Stimulated activated CD8-positive, alpha-beta memory T cell treated with anti-CD3 and anti-CD28 coated beads, Interleukin-2, amount 100 ng/mL, for 1 hour (primary cell): ENCODE measurements at regions not wholly inside any gene's neighbourhood (a gene's known extent, or its start where the extent isn't known, plus 50 kb on each side); places are given as distances from the start of the nearest gene placed in this dataset.
"Not testable (repeated sequence)": the region's sequence is repeated elsewhere in the genome, so short reads cannot be mapped to it uniquely, and the experiment has no call there.

ENCODE experiments used
- DNase-seq, 2 donors: peaks; one replicate each; pipeline ENCODE4 v3.0.0-alpha.2; 2020; ENCODE audit warnings: low read depth in 2 of 2

DNA sequence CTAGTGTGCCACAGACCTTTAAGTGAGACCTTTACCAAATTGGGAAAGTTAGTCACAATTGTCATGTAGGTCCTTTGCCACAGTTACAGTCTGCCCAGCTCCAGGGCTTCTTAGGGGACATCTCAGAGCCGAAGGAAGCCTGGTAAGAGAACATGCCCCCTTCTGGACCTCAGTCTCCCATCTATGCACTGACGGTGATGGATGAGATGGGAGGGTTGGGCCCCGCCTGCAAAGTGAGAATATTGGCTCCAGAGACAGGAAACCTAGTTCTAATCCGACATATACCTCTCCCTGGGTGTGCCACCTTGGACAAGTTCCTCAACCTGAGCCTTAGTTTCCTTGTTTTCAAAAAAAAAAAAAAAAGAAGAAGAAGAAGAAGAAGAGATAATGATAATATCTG, 85.1 kb upstream of the NAV2 start:
- DNase-seq, result no peak

DNA sequence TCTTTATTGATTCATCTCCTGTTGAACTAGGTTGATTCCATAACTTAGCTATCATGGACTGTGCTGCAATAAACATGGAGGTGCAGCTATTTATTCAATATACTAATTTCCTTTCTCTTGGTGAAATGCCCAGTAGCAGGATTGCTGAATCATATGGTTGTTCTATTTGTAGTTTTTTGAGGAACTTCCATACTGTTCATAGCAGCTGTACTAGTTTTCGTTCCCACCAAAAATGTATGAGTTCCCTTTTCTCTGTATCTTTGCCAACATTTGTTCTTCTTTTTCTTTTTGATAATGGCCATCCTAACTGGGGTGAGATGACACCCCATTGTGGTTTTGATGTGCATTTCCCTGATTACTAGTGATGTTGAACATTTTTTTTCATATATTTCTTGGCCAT, 87.2 kb upstream of the NAV2 start:
- no peak for DNase-seq

DNA sequence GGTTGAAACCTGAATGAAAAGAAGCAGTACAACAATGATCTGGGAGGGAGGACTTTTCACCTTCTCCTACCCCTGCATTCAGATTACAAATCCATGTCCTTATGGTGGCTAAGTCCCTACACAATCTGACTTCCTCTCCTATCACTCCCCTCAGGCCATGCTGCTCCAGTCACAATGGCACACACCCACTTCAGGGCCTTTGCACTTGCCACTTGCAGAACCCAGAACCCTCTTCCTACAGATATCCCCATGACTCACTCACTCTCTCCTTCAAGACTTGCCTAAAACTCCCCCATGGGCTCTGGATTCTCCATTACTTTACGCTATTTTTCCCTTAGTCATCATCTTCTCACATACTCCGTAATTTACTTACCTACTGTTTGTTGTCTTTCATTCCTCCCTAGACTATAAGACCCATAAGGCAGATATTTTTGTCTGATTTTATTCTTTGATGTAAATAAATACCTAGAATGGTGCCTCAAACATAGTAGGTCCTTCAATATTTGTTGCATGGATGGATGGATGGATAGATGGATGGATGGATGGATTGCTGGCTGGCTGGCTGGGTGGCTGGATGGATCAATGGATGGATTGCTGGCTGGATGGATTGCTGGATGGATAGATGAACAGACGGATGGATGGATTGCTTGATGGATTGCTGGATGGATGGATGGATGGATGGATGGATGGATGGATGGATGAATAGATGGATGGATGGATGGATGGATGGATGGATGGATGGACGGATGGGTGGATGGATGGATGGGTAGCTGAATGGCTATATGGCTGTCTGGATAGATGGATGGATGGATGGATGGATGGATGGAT, 94.7 kb upstream of the NAV2 start:
- DNase-seq, result no peak

DNA sequence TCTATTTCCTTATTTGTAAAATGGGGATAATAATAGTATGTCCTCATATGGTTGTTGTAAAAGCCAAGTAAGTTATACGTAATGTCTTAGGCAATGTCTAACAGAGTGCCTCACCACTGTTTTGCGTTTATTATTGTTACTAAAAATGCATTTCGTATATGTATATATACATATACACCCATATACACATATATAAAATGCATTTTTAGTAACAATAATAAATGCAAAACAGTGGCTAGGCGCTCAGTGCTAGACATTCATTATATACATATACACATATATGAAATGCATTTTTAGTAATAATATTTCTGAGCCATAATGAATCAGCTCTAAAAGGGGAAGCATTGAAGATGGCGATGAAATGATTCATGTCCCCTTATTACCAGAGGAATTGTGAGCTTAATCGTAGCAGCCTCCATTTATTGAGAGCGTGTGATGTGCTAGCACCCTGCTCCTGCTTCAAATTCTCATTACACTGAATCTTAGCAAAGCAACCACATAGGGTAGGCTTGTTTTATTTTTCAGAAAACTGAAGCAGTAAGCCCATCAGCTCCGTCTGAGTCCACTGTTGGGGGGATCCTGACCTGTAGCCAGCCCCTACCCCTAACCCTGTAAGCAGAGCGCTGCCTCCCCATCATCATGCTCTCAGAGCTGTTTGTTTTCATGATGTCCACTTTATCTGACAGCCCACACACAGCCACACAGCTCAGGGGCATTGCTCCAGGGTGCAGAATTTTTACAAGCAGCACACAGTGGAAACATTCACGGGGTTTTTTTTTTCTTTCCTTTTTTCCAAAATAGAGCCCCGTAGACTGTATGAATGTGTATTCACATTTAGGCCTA, 97.1 kb upstream of the NAV2 start:
- DNase-seq, result no peak

DNA sequence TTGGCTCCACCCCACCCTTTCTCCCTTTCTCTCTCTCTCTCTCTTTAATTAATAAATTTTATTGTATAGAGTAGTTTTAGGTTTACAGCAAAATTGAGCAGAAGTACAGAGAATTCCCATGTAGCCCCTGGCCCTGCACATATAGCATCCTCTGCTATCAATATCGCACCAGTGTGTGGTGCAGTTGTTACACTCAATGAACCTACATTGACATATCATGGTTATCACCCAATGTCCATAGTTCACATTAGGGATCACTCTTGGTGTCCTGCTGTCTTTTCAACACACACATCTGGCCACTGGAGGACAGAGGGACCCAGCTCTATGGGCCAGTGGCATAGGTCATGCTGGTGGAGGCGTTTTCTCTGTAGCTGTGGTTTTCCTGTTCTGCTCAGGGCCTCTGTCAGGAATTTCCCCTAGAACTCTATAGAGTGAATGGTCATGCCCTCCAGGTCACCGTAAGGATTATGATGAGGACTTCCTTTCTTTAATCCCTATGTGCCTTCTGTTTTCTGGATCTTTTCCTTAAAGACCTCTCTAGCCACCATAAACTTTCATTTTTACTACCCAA, 98.2 kb upstream of the NAV2 start:
- no peak for DNase-seq

DNA sequence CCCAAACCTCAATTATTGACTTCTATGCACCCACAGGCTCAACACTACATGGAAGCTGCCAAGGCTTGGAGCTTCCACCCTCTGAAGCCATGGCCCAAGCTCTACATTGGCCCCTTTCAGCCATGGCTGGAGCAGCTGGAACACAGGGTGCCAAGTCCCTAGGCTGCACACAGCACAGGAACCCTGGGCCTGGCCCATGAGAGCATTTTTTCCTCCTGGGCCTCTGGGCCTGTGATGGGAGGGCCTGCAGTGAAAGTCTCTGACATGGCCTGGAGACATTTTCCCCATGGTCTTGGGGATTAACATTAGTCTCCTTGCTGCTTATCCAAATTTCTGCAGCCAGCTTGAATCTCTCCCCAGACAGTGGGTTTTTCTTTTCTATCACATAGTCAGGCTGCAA, 100.6 kb upstream of the NAV2 start:
- not testable (repeated sequence) for DNase-seq

DNA sequence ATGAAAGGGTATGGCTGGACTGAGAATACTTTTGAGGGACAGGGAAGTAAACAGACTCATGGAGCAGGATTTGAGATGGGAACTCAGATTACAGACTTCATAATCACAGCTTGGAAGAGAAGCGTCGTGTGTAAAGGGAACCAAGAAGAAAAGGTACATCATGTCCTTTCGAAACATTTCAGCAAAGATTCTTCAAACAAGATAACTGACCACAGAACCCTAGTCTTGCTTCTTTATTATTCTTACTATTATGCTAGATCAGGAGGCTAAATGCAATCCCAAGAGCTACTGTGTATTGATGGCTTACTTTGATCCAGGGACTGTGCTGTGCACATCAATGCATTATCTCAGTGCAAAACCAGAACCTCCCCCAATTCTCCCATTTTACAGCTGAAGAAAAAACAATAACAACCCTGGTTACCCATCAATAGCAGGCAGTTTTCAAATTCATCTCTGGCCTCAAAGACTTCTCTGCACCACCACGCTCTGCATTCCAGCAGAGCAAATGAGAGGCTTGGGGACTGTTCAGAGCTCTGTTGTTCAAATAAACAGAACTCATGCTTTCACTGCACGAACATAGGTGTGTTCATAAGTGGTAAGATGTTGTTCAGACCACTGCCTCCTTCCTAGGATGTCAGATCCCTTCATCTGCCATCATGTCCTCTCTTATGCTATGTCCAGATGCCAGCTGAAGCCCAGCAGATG, 104.8 kb upstream of the NAV2 start:
- DNase-seq, result no peak

DNA sequence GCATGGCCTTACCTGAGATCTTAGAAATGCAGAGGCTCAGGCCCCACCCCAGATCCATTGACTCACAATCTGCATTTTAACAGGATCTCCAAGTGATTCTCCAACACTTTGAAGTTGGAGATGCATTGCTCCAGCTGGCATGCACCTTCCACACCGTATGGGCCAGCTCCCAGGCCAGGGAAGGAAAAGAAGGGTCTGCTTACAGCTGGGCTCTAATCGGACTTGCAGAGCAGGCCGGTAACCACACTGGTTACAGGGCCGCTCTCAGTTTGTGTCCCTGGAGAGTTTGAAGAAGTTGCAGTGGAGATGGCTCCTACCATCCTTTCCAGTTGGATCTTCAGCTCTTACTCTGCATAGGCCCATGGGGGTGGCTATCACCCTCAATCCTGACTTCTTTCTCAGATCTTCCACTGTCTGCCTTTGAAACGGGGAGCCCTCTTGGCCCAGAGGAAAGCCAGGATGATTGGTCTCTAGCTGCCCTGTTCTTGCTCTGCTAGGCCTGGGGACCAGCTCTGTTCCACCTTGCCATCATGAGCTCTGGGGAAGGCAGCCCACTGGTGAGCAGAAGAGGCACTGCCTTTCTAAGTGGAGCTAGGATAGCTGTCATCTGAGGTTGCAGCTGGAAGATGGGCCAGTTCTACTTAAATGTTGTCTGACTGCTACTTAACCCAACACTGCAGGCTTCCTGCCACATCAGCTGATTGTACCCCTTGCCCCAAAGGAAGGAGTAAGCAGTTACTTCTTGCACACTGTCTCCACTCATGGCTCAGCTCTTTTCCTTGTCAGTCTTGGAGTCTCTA, 105.6 kb upstream of the NAV2 start:
- no peak for DNase-seq

DNA sequence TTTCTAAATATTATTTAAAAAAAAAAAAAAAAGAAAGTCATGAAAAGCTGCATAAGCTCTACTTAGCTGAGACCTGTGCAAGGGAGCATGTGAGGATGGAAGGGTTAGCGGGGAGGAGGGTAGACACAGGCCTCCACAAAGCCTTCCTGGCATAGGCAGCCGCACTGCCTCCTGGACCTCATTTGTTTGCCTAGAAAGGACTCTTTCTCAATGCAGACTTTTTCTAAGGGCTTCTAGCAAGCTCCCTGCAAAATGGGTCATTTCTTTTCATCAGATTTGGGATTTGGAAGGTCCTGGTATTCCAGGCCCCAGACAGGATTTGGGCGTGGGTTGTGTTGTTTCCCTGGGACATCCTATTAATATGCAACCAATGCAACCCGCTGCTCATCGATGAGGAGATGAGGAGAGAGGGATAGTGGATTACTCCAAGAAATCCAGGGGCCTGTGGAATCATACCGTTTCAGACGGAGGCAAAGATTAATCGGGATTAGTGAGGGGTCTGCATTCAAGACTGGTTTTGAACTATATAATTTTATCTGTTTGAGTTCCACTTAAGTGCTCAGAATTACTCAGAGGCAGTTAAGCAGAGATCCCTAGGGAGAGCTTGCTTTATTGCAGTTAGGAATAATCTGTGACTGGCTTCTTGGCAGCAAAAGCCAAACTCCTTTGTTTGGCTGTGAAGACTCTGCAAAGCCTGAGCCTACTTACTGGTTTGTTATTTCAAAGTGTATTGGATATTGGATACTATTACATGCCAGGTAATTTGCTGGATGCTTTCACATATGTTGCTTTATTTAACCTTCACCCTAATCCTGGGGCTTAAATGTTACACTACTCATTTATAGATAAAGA, 106.9 kb upstream of the NAV2 start:
- DNase-seq, result no peak

DNA sequence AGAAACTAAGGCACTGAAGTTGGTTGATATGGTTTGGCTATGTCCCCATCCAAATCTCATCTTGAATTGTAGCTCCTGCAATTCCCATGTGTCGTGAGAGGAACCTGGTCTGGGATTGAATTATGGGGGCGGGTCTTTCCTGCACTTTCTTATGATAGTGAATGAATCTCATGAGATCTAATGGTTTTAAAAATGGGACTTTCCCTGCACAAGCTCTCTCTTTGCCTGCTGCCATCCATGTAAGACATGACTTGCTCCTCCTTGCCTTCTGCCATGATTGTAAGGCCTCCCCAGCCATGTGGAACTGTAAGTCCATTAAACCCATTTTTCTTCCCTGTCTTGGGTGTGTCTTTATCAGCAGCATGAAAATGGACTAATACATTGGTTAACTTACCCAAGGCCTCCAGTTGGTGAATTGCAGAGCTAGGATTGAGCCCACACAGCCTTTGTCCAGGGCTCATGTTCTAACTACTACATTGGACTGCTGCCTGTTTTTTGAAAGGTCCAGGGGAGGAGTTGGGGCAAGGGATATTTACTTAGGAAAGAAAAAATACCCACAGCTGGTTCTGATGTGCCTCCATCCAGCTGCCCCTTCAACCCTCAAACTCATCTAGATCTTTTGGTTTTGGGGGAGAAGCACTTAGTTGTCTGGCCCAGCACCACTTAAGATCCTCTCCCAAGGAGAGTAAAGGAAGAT, 107.8 kb upstream of the NAV2 start:
- no peak for DNase-seq

DNA sequence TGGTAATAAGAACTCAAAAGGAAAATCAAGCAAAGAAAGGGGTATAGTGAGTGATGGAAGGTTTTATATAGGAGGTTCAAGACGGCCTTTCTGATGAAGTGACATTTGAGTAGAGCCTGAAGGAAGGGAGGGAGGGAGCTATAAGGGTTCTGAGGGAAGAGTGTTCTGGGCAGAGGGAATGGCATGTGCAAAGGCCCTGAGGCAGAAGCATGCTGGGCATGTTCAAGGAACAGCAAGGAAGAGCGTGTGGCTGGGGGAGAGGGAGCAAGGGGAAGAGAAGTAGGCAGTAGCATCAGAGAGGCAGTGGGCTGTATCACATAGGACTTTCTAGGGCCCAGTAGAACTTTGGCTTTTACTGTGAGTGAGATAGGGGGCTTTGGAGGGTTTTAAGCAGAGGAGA, 108.9 kb upstream of the NAV2 start:
- DNase-seq, result no peak

DNA sequence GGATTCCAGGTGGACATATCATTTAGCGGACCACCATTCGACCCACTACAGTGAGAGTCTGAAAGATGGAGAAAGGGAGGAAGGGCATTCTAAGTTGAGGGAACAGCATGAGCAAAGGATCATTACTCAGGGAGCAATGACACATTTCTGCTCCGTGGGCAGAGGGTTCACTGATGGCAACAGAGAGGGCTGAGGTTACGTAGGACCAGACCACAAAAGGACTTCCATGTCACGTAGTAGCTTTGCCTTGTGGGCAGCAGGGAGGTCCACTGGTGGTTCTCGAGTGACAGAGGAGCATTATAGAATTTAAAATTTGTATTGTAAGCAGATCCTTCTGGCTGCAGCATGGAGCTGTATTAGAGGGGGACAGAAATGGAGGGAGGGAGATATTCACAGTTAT, 109.7 kb upstream of the NAV2 start:
- DNase-seq, result no peak

DNA sequence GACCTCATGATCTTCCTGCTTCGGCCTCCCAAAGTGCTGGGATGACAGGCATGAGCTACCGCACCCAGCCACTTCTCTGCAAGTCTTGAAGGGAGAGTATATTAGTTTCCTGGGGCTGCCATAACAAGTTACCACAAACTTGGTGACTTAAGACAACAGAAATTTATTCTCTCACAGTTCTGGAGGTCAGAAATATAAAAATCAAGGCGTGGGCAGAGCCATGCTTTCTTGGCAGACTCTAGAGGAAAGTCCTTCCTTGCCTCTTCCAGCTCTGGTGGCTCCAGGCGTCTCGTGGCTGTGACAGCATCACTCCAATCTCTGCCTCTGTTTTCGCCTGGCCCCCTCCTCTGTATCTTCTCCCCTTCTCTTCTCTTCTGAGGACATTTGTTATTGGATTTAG, 110.2 kb upstream of the NAV2 start:
- no peak for DNase-seq

DNA sequence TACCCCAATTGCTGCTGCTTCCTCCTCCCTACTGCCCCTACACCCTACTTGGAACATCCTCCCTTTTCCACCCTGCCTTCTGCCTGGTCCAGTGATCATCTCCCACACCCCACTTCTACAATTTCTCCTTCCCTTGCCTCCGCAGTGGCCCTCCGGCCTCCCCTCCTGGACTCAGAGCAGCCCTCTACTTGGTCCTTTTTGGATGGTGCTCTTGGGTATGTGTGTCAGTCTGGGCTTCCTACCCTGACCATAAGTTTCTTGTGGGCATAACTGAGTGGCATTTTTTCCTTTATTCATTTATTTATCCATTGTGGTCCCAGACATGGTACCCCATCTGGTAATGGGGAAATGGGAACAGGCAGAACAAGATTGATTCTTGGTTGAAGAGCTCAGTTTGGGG, 111.4 kb upstream of the NAV2 start:
- no peak for DNase-seq

DNA sequence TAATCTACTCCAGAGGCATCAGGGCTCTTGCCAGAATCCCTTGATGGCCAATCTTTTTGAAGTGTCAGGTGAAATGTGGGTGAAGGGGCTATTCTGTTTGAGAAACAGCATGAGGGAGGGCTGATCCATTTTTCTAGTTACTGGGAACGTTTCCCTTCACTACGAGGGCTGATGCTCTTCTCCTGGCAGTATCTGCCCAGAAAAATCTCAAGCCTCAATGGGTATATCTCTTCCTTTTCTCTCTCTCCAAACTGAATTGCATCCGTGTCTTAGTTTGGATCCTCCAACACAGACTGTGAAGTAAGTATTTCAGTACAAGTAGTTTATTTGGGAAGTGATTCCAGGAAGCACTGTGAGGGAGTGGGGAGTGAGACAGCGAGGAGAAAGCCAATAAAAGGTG, 113.0 kb upstream of the NAV2 start:
- no peak for DNase-seq

DNA sequence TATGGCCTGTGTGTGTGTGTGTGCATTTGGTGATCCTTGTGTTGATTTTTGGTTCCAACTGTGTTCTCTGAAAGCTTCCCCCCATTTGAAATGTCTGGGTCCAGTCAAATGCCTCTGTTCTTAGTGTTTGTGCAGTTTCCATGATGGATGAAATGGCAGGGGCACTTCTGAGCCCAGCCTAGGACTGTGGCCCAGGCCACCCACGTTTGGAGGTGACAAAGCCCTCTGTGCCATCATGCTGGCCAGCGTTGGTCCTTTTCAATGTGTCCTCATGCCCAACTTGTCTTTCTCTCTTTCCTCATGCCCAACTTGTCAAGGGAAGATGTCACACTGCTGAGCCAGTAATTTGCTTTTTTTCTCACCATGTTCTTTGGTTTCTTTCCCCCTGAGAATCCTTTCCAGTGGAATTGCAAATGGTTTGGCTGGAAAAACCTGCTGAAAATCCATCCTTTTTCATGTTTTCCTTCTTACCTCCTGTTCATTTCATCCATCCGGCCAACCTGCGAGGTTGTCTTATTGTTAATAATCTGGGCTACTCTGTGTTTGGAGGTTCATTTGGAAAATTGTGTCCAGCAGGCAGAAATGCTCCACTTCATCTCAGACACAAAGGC, 113.7 kb upstream of the NAV2 start:
- DNase-seq, result no peak

DNA sequence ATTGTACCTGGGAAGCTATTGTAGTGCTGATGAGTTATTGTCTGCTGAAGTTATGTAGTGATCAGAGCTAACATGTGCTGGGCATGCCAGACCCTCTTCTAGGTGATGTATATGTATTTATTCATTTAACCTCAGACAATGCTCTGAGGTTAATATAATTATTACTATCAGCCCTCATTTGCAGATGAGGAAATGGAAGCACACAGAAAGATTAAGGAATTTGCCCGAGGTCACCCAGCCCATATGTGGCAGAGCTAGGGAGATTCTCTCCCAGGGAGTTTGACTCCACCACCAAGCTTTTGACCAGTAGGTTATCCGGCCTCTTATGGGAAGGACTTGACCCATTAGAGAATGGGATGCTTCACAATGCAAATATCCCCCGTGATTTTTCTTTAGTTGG, 114.2 kb upstream of the NAV2 start:
- DNase-seq, result no peak

DNA sequence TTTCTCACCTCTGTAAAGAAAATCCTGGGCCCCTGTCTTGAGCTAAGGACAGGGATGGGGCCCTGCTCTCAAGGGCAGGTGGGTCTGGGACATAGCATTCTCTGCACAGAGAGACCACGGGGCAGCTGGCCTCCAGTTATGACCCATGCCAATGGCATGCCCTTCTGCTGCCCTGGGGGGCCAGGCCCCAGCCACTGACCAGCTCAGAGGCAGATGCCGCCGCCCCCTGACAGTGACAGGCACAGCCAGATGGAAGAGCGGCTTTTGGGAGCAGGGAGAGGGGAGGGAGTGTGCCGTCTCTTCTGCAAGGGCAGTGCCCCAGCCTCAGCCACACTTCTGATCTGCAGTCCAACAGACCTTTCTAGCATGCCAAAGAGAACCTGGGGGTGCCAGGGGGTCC, 114.8 kb upstream of the NAV2 start:
- no peak for DNase-seq

DNA sequence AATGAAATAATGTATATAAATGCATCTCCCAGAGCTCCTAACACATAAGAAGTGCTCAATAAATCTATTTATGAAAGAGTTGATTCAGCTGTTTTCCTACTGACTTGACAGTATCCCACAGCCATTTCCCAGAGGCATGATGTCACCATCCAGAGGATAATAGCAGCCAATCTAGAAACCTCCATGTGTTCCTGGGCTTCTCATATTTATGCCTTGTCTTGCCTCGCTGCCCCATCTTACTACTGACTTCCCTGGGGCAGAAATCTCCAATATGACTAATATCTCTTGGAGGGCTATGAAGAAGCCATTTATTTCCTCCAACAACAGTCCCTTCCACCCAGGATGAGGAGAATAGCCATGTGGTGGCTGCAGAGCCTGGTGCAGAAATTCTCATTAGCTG, 115.4 kb upstream of the NAV2 start:
- DNase-seq, result no peak
